ENCODE measurements at regions not wholly inside any gene's neighbourhood (a gene's known extent, or its start where the extent isn't known, plus 50 kb on each side); places are given as distances from the start of the nearest gene placed in this dataset.

DNA sequence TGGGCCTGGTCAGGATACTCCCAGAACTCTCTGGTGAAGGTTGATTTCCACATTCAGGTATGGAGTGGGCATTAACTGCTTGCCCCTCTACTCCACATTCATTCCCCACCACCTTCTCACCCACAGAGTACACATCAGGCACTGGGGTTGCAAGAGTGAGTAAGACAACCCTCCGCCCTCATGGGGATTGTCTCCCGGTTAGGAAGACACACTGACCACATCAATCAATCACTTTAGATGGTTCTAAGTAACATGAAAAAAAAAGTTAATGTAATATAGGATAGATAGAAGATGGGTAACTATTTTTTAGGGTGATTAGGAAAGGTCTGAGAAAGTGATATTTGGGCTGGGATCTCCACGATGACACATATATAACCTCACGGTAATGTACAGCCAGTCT is 116.0 kb upstream of the NEO1 start:
- no peaks in the 10 kb centered on the region for H3K4me1 Mint-ChIP-seq

DNA sequence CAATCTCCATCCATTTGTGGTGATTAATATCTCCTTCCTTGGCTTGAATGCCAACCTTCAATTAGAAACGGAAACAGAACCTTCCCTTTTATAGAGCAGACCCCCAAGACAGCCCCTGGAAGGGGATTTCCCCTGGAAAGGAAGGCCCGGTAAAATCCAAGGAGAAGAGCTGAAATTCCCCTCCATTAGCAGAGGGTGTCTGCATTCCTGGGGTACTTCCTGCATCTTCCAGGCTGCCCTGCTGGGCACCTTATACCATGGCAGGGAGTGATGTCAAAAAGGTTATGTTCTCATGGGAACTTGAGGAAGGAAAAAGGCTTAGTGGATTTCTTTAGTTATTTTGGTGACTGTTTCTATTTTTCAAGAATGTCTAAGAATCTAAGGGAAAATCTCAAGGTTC is 116.7 kb upstream of the NEO1 start:
- Mint-ChIP-seq H3K9me3 (no peaks in the 10 kb centered on the region), H3K27ac (no peak overlapping the region), H3K4me1 (no peaks in the 10 kb centered on the region), H3K36me3 (no peaks in the 10 kb centered on the region), H3K27me3 (peaks cover 35 to 44% of the 10 kb centered on the region in 2 donors), H3K4me3 (no peak overlapping the region)
- POLR2A ChIA-PET, result interaction anchor here in 1 of 2 donors (0.7 kb wide), 1 partner anchor 102 kb away, joined by 3 read pairs; no protein-coding TSS in a partner anchor
- Histone ChIP-seq H3K4me1 (ENCODE audit: control insufficient read depth in 1 of 2, extremely low read depth in 1 of 2, insufficient read depth in 2 of 2, low read length in 2 of 2) (no peaks in the 10 kb centered on the region), H3K27me3 (replicated peaks in 1 of 2; ENCODE audit: control insufficient read depth in 2 of 2, extremely low read depth in 1 of 2, insufficient read depth in 2 of 2, low read length in 1 of 2) (peaks cover 0 to 18% of the 10 kb centered on the region in 2 experiments), H3K4me3 (ENCODE audit: control insufficient read depth in 1 of 2, extremely low read depth in 1 of 2, low read length in 1 of 2) (no peak overlapping the region), H3K36me3 (ENCODE audit: control insufficient read depth in 2 of 2, extremely low read depth in 1 of 2, insufficient read depth in 1 of 2, low read length in 1 of 2) (no peaks in the 10 kb centered on the region), H3K27ac (ENCODE audit: low read length) (no peak overlapping the region), H3K9me3 (no peaks in the 10 kb centered on the region)
- no CpG with 5 or more reads among the region's 2 CpGs for WGBS (ENCODE audit: insufficient coverage)
- CTCF ChIA-PET, result no interaction called here
- DNase-seq (no peak), ATAC-seq (replicated peaks in 1 of 4) (no peak)

More for the DNA sequence above, 116.0 kb upstream of the NEO1 start:
- Histone ChIP-seq H3K27ac (ENCODE audit: low read length) (no peak overlapping the region), H3K36me3 (ENCODE audit: control insufficient read depth in 2 of 2, extremely low read depth in 1 of 2, insufficient read depth in 1 of 2, low read length in 1 of 2) (no peaks in the 10 kb centered on the region), H3K4me3 (ENCODE audit: control insufficient read depth in 1 of 2, extremely low read depth in 1 of 2, low read length in 1 of 2) (no peak overlapping the region), H3K9me3 (no peaks in the 10 kb centered on the region), H3K27me3 (replicated peaks in 1 of 2; ENCODE audit: control insufficient read depth in 2 of 2, extremely low read depth in 1 of 2, insufficient read depth in 2 of 2, low read length in 1 of 2) (peaks cover 0 to 18% of the 10 kb centered on the region in 2 experiments), H3K4me1 (ENCODE audit: control insufficient read depth in 1 of 2, extremely low read depth in 1 of 2, insufficient read depth in 2 of 2, low read length in 2 of 2) (no peaks in the 10 kb centered on the region)
- H3K9me3 Mint-ChIP-seq, result no peaks in the 10 kb centered on the region
- ChIA-PET CTCF (no interaction called here), POLR2A (no interaction called here)
- H3K4me3 Mint-ChIP-seq, result no peak overlapping the region
- 92% methylated on average over 2 of the region's 4 CpGs for WGBS (ENCODE audit: insufficient coverage)
- ATAC-seq (replicated peaks in 1 of 4) (no peak), DNase-seq (no peak)
- H3K36me3 Mint-ChIP-seq, result no peaks in the 10 kb centered on the region
- H3K27me3 Mint-ChIP-seq, result peaks cover 35 to 42% of the 10 kb centered on the region in 2 donors
- H3K27ac Mint-ChIP-seq, result no peak overlapping the region

DNA sequence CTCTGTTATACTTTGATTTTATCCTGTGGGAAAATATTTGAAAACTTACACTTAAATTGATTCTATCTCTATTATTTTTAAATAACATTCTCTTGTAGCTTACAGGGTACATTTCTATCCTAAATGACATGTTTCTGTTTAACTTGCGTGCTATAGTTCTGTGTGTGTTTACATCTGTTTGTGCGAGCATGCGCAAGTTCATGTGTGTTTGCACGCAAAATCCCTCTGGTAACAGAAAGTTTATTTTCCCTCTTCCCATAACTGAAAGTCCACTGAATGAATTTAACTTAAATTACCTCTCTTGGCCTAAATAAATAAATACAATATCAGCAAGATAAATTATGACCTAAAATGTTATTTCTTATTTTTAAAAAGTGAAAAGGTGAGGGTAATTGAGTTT is 117.3 kb upstream of the NEO1 start:
- Mint-ChIP-seq H3K9me3 (no peaks in the 10 kb centered on the region), H3K4me1 (no peaks in the 10 kb centered on the region), H3K27ac (no peak overlapping the region), H3K4me3 (no peak overlapping the region), H3K36me3 (no peaks in the 10 kb centered on the region), H3K27me3 (peaks cover 40 to 50% of the 10 kb centered on the region in 2 donors)
- ATAC-seq (replicated peaks in 1 of 4) (no peak), DNase-seq (no peak)
- H3K27me3 ChIP-seq (replicated peaks in 1 of 2; ENCODE audit: control insufficient read depth in 2 of 2, extremely low read depth in 1 of 2, insufficient read depth in 2 of 2, low read length in 1 of 2), result peaks cover 0 to 18% of the 10 kb centered on the region in 2 experiments
- ChIA-PET POLR2A (no interaction called here), CTCF (no interaction called here)
- WGBS (ENCODE audit: insufficient coverage), result no CpG with 5 or more reads among the region's 4 CpGs
- no peak overlapping the region for H3K27ac ChIP-seq (ENCODE audit: low read length)
- H3K9me3 ChIP-seq, result no peaks in the 10 kb centered on the region
- H3K36me3 ChIP-seq (ENCODE audit: control insufficient read depth in 2 of 2, extremely low read depth in 1 of 2, insufficient read depth in 1 of 2, low read length in 1 of 2), result no peaks in the 10 kb centered on the region
- H3K4me3 ChIP-seq (ENCODE audit: control insufficient read depth in 1 of 2, extremely low read depth in 1 of 2, low read length in 1 of 2), result no peak overlapping the region
- no peaks in the 10 kb centered on the region for H3K4me1 ChIP-seq (ENCODE audit: control insufficient read depth in 1 of 2, extremely low read depth in 1 of 2, insufficient read depth in 2 of 2, low read length in 2 of 2)

DNA sequence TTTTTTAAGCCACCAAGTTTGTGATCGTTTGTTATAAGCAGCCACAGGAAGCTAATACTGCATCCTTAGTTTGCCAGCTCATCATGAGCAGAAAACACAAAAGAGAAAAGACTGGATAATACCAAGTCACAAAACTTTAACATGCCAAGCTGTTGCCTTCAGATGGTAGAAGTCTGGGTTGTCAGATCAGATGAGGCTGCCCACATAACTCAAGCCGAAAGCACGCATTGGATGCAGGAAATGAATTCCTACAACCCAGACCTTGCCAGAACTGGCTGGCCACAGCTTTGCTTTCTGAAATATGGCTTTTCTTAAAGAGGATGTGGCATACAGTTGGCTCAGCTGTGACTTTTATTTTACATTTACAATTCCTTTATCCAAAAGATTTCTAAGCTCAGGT is 118.3 kb upstream of the NEO1 start:
- no peaks in the 10 kb centered on the region for H3K4me1 Mint-ChIP-seq
- no peak overlapping the region for H3K27ac ChIP-seq (ENCODE audit: low read length)
- no peaks in the 10 kb centered on the region for H3K4me1 ChIP-seq (ENCODE audit: control insufficient read depth in 1 of 2, extremely low read depth in 1 of 2, insufficient read depth in 2 of 2, low read length in 2 of 2)
- no peaks in the 10 kb centered on the region for H3K36me3 ChIP-seq (ENCODE audit: control insufficient read depth in 2 of 2, extremely low read depth in 1 of 2, insufficient read depth in 1 of 2, low read length in 1 of 2)
- no peak for DNase-seq
- WGBS (ENCODE audit: insufficient coverage), result 50% methylated on average over 1 of the region's 3 CpGs
- no peak overlapping the region for H3K4me3 Mint-ChIP-seq
- H3K9me3 ChIP-seq, result no peaks in the 10 kb centered on the region
- peaks cover 46 to 53% of the 10 kb centered on the region in 2 donors for H3K27me3 Mint-ChIP-seq
- ATAC-seq (replicated peaks in 1 of 4), result no peak
- CTCF ChIA-PET, result no interaction called here
- peaks cover 0 to 18% of the 10 kb centered on the region in 2 experiments for H3K27me3 ChIP-seq (replicated peaks in 1 of 2; ENCODE audit: control insufficient read depth in 2 of 2, extremely low read depth in 1 of 2, insufficient read depth in 2 of 2, low read length in 1 of 2)
- no peak overlapping the region for H3K4me3 ChIP-seq (ENCODE audit: control insufficient read depth in 1 of 2, extremely low read depth in 1 of 2, low read length in 1 of 2)
- POLR2A ChIA-PET, result no interaction called here
- H3K27ac Mint-ChIP-seq, result no peak overlapping the region
- H3K9me3 Mint-ChIP-seq, result no peaks in the 10 kb centered on the region
- H3K36me3 Mint-ChIP-seq, result no peaks in the 10 kb centered on the region

DNA sequence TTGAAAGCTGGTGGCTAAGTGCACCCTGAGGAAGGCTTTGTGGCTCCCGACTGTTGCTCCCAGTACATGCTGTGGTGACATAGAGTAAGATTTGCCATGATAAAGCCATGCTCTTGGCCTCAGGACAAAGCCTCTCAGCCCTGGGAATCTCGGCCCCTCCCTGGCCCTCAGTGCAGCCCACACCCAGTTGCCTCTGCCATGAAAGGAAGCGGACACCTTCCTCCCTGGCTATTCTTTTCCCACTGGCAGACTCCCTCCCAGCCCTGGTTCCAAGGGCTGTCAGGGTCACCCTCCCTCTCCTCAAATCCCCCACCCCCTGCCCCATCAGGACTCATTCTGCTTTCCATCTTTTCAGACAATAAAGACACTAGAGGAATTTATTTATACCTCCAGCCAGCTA is 119.8 kb upstream of the NEO1 start:
- DNase-seq (no peak), ATAC-seq (replicated peaks in 1 of 4) (no peak)
- Histone ChIP-seq H3K9me3 (no peaks in the 10 kb centered on the region), H3K27ac (ENCODE audit: low read length) (no peak overlapping the region), H3K4me1 (ENCODE audit: control insufficient read depth in 1 of 2, extremely low read depth in 1 of 2, insufficient read depth in 2 of 2, low read length in 2 of 2) (no peaks in the 10 kb centered on the region), H3K4me3 (ENCODE audit: control insufficient read depth in 1 of 2, extremely low read depth in 1 of 2, low read length in 1 of 2) (no peak overlapping the region), H3K36me3 (ENCODE audit: control insufficient read depth in 2 of 2, extremely low read depth in 1 of 2, insufficient read depth in 1 of 2, low read length in 1 of 2) (no peaks in the 10 kb centered on the region), H3K27me3 (replicated peaks in 1 of 2; ENCODE audit: control insufficient read depth in 2 of 2, extremely low read depth in 1 of 2, insufficient read depth in 2 of 2, low read length in 1 of 2) (peaks cover 0 to 18% of the 10 kb centered on the region in 2 experiments)
- Mint-ChIP-seq H3K27ac (no peak overlapping the region), H3K27me3 (peaks cover 49% of the 10 kb centered on the region in 2 donors), H3K4me1 (peaks cover 0 to 4% (median 2%) of the 10 kb centered on the region in 3 donors), H3K4me3 (no peak overlapping the region), H3K36me3 (no peaks in the 10 kb centered on the region), H3K9me3 (no peaks in the 10 kb centered on the region)
- ChIA-PET CTCF (no interaction called here), POLR2A (interaction anchor here in 1 of 2 donors (0.6 kb wide), 1 partner anchor 60 kb away, joined by 4 read pairs; no protein-coding TSS in a partner anchor)
- WGBS (ENCODE audit: insufficient coverage), result 88% methylated on average over 3 of the region's 3 CpGs

DNA sequence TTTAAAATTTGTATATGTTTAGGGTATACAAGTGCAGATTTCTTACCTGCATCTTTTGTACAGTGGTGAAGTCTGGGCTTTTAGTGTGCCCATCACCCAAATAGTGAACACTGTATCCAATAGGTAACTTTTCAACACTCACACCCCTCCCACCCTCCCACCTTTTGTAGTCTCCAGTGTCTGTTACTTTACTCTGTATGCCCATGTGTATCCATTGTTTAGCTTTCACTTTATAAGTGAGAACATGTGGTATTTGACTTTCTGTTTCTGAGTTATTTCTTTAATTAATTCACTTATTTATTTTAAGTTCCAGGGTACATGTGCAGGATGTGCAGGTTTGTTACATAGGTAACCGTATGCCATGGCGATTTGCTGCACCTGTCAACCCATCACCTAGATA is 124.8 kb upstream of the NEO1 start:
- no peaks in the 10 kb centered on the region for H3K9me3 ChIP-seq
- H3K27ac Mint-ChIP-seq, result no peak overlapping the region

DNA sequence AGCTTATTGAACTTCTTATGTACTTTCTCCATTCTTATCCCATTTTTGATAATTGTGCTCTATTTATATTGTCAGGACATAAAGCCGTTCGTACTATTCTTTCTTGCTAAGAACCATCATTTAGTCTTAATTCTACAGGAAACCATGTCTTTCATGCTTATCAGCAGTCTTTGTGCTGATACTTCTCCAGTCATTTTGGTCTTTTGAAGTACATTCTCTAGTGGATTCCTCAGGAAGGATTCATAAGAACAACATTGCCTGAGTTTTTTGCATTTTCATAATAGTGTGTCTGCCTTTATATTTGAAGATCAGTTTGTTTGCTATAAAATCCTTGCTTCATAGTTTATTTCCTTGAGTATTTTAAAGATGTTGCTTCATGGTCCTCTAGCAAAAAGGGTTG is 126.6 kb upstream of the NEO1 start:
- POLR2A ChIA-PET, result no interaction called here

More for the DNA sequence above, 124.8 kb upstream of the NEO1 start:
- DNase-seq (no peak), ATAC-seq (replicated peaks in 1 of 4) (no peak)
- Mint-ChIP-seq H3K4me3 (no peak overlapping the region), H3K27me3 (peaks cover 25 to 40% of the 10 kb centered on the region in 2 donors), H3K4me1 (peaks cover 0 to 6% (median 2%) of the 10 kb centered on the region in 3 donors), H3K36me3 (no peaks in the 10 kb centered on the region), H3K9me3 (no peaks in the 10 kb centered on the region)
- Histone ChIP-seq H3K36me3 (ENCODE audit: control insufficient read depth in 2 of 2, extremely low read depth in 1 of 2, insufficient read depth in 1 of 2, low read length in 1 of 2) (no peaks in the 10 kb centered on the region), H3K27ac (ENCODE audit: low read length) (no peak overlapping the region), H3K4me1 (ENCODE audit: control insufficient read depth in 1 of 2, extremely low read depth in 1 of 2, insufficient read depth in 2 of 2, low read length in 2 of 2) (no peaks in the 10 kb centered on the region), H3K27me3 (replicated peaks in 1 of 2; ENCODE audit: control insufficient read depth in 2 of 2, extremely low read depth in 1 of 2, insufficient read depth in 2 of 2, low read length in 1 of 2) (peaks cover 0 to 7% of the 10 kb centered on the region in 2 experiments), H3K4me3 (ENCODE audit: control insufficient read depth in 1 of 2, extremely low read depth in 1 of 2, low read length in 1 of 2) (no peak overlapping the region)
- ChIA-PET CTCF (no interaction called here), POLR2A (no interaction called here)
- no CpG with 5 or more reads among the region's 2 CpGs for WGBS (ENCODE audit: insufficient coverage)

More for the DNA sequence above, 126.6 kb upstream of the NEO1 start:
- Histone ChIP-seq H3K27me3 (replicated peaks in 1 of 2; ENCODE audit: control insufficient read depth in 2 of 2, extremely low read depth in 1 of 2, insufficient read depth in 2 of 2, low read length in 1 of 2) (peaks cover 2 to 5% of the 10 kb centered on the region in 2 experiments), H3K9me3 (no peaks in the 10 kb centered on the region), H3K4me3 (ENCODE audit: control insufficient read depth in 1 of 2, extremely low read depth in 1 of 2, low read length in 1 of 2) (no peak overlapping the region), H3K36me3 (ENCODE audit: control insufficient read depth in 2 of 2, extremely low read depth in 1 of 2, insufficient read depth in 1 of 2, low read length in 1 of 2) (no peaks in the 10 kb centered on the region), H3K4me1 (ENCODE audit: control insufficient read depth in 1 of 2, extremely low read depth in 1 of 2, insufficient read depth in 2 of 2, low read length in 2 of 2) (no peaks in the 10 kb centered on the region), H3K27ac (ENCODE audit: low read length) (no peak overlapping the region)
- no peaks in the 10 kb centered on the region for H3K36me3 Mint-ChIP-seq
- no peaks in the 10 kb centered on the region for H3K9me3 Mint-ChIP-seq
- peaks cover 15 to 30% of the 10 kb centered on the region in 2 donors for H3K27me3 Mint-ChIP-seq
- CTCF ChIA-PET, result no interaction called here
- WGBS (ENCODE audit: insufficient coverage), result no CpG with 5 or more reads among the region's 2 CpGs
- no peak for ATAC-seq (replicated peaks in 1 of 4)
- DNase-seq, result no peak
- no peak overlapping the region for H3K4me3 Mint-ChIP-seq
- H3K4me1 Mint-ChIP-seq, result peaks cover 0 to 6% (median 2%) of the 10 kb centered on the region in 3 donors
- no peak overlapping the region for H3K27ac Mint-ChIP-seq
